ENCODE measurements at regions not wholly inside any gene's neighbourhood (a gene's known extent, or its start where the extent isn't known, plus 50 kb on each side); places are given as distances from the start of the nearest gene placed in this dataset.

DNA sequence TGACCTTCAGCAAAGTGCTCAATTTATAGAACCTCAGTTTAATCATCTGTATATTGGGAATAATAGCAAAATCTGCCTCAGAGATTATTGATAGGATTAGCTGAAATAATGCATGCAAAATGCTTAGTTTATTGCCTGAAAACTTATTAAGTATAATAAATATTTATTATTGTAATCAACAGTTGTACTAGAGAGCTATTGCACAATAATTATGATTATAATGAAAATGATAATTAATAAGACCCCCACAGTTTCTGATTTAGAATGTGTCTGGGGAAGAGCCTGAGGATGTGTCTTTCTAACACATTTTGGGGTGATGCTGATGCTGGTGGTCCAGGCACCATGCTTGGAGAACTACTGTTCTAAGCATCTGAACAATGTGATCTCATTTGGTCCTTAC lies 419.6 kb downstream of the NPIPA7 start:
- TF ChIP-seq, protein P1, sequence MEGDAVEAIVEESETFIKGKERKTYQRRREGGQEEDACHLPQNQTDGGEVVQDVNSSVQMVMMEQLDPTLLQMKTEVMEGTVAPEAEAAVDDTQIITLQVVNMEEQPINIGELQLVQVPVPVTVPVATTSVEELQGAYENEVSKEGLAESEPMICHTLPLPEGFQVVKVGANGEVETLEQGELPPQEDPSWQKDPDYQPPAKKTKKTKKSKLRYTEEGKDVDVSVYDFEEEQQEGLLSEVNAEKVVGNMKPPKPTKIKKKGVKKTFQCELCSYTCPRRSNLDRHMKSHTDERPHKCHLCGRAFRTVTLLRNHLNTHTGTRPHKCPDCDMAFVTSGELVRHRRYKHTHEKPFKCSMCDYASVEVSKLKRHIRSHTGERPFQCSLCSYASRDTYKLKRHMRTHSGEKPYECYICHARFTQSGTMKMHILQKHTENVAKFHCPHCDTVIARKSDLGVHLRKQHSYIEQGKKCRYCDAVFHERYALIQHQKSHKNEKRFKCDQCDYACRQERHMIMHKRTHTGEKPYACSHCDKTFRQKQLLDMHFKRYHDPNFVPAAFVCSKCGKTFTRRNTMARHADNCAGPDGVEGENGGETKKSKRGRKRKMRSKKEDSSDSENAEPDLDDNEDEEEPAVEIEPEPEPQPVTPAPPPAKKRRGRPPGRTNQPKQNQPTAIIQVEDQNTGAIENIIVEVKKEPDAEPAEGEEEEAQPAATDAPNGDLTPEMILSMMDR (IDR thresholded peaks at IDR 0.05; ENCODE audit: low read depth, low read length): no peak
- no peak overlapping the region for H3K4me3 ChIP-seq (replicated peaks in 1 of 2; ENCODE audit: low read depth in 2 of 2, low read length in 2 of 2)
- no peak for DNase-seq (ENCODE audit: low read depth in 2 of 2)

DNA sequence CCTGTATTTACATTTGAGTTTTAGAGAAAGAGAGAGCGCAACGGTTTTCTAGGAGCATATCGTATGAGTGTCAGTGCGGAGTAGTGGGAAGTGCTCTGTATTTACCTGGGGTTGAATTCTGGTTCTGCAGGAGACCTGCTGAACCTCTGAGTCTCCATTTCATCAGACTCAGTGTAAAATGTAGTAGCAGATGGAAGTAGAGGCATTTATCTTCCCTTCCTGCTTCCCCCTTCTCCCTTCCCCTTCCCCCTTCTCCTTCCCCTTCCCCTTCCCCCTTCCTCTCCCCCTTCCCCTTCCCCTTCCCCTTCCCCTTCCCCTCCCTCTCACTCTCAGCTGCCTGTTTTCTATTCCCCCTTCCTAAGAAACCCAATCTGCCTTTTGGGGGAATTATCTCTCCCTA lies 426.9 kb downstream of the NPIPA7 start:
- TF ChIP-seq, protein P1 (IDR thresholded peaks at IDR 0.05; ENCODE audit: low read depth, low read length): no peak
- DNase-seq (ENCODE audit: low read depth in 2 of 2): no peak
- no peak overlapping the region for H3K4me3 ChIP-seq (replicated peaks in 1 of 2; ENCODE audit: low read depth in 2 of 2, low read length in 2 of 2)

DNA sequence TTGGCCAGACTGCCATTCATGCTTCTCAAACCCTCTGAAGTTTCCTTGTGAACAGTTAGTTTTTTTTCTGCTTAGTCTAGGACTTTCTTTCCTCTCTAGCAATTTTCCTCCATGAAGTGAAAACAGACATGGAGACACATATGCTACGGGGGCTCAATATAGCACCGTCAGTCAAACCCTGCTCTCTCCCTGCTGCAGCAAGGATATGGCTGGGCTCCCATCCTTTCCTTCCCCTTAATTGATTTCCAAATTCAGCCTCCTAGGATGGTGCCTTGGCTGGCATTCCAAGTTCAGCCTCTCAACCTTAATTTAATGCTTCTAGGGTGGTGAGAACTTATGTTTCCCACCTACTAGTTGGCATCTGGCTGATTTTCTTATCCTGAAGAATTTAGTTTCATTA lies 436.7 kb downstream of the NPIPA7 start:
- H3K4me3 ChIP-seq (replicated peaks in 1 of 2; ENCODE audit: low read depth in 2 of 2, low read length in 2 of 2): no peak overlapping the region
- no peak for DNase-seq (ENCODE audit: low read depth in 2 of 2)
- TF ChIP-seq, protein P1 (IDR thresholded peaks at IDR 0.05; ENCODE audit: low read depth, low read length): no peak

DNA sequence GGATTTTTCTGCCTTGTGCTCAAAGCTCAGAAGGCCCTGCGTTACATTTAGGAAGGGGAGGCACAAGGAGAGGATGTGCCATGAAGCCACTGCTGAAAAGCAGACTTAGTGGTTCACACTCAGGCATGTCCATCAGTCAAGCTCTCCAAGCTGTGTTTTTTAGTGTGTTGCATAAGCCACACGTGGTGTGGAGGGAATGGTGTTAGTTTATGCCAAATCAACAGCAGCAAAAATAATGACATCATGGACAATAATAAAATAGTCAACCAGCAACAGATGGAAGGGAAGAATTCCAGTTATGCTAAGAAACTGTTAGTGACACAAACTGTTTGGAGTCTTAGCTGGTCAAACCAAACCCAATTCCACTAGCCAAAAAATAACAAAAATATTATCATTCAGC lies 438.3 kb downstream of the NPIPA7 start:
- no peak for DNase-seq (ENCODE audit: low read depth in 2 of 2)
- H3K4me3 ChIP-seq (replicated peaks in 1 of 2; ENCODE audit: low read depth in 2 of 2, low read length in 2 of 2): no peak overlapping the region
- TF ChIP-seq, protein P1 (IDR thresholded peaks at IDR 0.05; ENCODE audit: low read depth, low read length): no peak

DNA sequence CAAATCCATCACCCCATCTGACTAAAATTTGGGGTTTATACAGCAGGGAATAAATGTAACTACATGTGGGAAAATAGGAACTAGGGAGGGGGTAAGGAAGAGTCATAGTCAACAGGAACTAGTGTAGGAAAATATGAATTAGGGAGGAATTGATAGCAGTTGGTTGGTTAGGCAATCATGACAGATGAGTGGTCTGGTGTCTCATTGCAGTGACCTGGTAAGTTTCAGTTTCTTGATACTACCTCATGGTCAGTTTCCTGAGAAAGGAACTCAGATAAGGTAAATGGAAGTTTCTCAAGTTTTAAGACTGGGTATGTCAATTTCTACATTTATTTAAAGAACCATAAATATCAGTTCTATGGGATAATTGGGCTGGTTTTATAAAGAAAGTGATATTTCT lies 442.3 kb downstream of the NPIPA7 start:
- TF ChIP-seq, protein P1 (IDR thresholded peaks at IDR 0.05; ENCODE audit: low read depth, low read length): no peak

DNA sequence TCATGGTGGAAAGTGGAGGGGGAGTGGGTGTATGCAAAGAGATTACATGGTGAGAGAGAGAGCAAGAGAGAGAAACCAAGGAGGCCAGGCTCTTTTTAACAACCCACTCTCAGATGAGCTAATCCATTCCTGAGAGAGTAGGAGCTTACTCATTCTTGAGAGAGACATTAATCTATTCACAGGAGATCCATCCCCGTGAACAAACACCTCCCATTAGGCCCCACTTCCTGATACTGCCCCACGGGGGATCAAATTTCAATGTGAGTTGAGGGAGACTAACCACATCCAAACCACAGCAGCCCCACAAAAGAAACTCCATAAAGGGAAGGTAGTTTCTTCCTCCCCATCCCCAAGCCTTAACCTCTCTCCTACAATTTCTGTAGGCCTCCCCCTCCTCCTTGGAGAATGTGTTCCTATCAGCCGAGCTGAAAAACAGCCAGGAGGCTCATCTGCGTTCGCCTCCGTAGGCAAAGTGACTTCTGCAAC lies 450.0 kb downstream of the NPIPA7 start:
- TF ChIP-seq, protein P1 (IDR thresholded peaks at IDR 0.05; ENCODE audit: low read depth, low read length): no peak

More for the DNA sequence above, 442.3 kb downstream of the NPIPA7 start:
- DNase-seq (ENCODE audit: low read depth in 2 of 2): no peak
- H3K4me3 ChIP-seq (replicated peaks in 1 of 2; ENCODE audit: low read depth in 2 of 2, low read length in 2 of 2): no peak overlapping the region

DNA sequence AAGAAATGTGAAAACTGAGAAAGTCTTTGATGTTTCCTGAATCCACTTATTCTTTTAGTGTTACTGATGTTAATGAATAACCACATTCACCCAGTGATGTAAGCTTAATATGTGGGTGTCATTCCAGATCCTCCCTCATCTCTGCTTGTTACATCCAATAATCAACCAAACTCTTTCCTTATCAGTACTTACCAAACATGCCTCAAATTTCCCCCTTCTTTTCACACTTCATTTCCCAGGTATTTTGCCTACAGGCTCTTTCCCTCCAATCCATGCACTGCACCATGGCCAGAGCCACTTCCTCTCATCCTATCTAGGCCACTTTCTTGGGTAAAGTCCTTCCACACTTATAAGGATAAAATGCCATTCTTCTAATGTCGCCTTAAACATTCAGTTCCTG lies 451.5 kb downstream of the NPIPA7 start:
- TF ChIP-seq, protein P1 (IDR thresholded peaks at IDR 0.05; ENCODE audit: low read depth, low read length): no peak
- no peak overlapping the region for H3K4me3 ChIP-seq (replicated peaks in 1 of 2; ENCODE audit: low read depth in 2 of 2, low read length in 2 of 2)

More for the DNA sequence above, 450.0 kb downstream of the NPIPA7 start:
- no peak for DNase-seq (ENCODE audit: low read depth in 2 of 2)
- H3K4me3 ChIP-seq (replicated peaks in 1 of 2; ENCODE audit: low read depth in 2 of 2, low read length in 2 of 2): no peak overlapping the region

More for the DNA sequence above, 451.5 kb downstream of the NPIPA7 start:
- DNase-seq (ENCODE audit: low read depth in 2 of 2): no peak
